Vagina (tissue), 2 donors: ENCODE measurements at regions not wholly inside any gene's neighbourhood (a gene's known extent, or its start where the extent isn't known, plus 50 kb on each side); places are given as distances from the start of the nearest gene placed in this dataset.

Source experiments
- DNase-seq, 2 donors: peaks; one replicate each; pipeline ENCODE4 v3.0.0-alpha.2; 2017; ENCODE audit errors: extremely low spot score in 2 of 2
- H3K27ac ChIP-seq: fragments of 200-600 bp; sonication (generic); one replicate; pipeline ENCODE4 v1.5.1; 2019
- H3K27me3 ChIP-seq: fragments of 200-600 bp; sonication (generic); one replicate; pipeline ENCODE4 v1.5.1; 2019
- H3K36me3 ChIP-seq, 2 donors: fragments of 200-600 bp; sonication (generic); one replicate each; pipeline ENCODE4 v1.5.1; 2017 to 2019
- H3K4me1 ChIP-seq: fragments of 200-600 bp; sonication (generic); one replicate; pipeline ENCODE4 v1.5.1; 2019
- H3K4me3 ChIP-seq, 2 donors: fragments of 200-600 bp; sonication (generic); 1 replicate in 1 of 2; 2 replicates in 1 of 2; pipeline ENCODE4 v1.5.1; 2016 to 2019
- H3K9me3 ChIP-seq: fragments of 200-600 bp; sonication (generic); one replicate; pipeline ENCODE4 v1.5.1; 2019
- POLR2A ChIP-seq, 2 donors: fragments of 450-650 bp; IDR thresholded peaks; one replicate each; pipeline ENCODE4 v1.6.1; 2017; ENCODE audit warnings: antibody characterized with exemption in 2 of 2, mild to moderate bottlenecking in 2 of 2, moderate library complexity in 2 of 2
- POLR2AphosphoS5 ChIP-seq, 2 donors: sonication (generic); formaldehyde crosslinking; IDR thresholded peaks; one replicate each; pipeline ENCODE4 v1.9.0; 2017; ENCODE audit warnings: antibody characterized with exemption in 2 of 2, mild to moderate bottlenecking in 2 of 2, low read depth in 1 of 2; ENCODE audit not compliant: insufficient read depth in 1 of 2
- intact Hi-C: fragments of 100-400 bp; cut with DNase I; formaldehyde crosslinking; loops from one replicate; pipeline ENCODE4 v1.15.1; 2023
- TF ChIP-seq, protein P1 (sequence below), 3 experiments: fragments of 450-650 bp in 2 of 3; fragments of 200-600 bp in 1 of 3; sonication (generic) in 1 of 3; IDR thresholded peaks; one replicate each; pipeline ENCODE4 v1.5.1; 2017 to 2019; ENCODE audit warnings: antibody characterized with exemption in 3 of 3, mild to moderate bottlenecking in 2 of 3, moderate library complexity in 2 of 3

DNA sequence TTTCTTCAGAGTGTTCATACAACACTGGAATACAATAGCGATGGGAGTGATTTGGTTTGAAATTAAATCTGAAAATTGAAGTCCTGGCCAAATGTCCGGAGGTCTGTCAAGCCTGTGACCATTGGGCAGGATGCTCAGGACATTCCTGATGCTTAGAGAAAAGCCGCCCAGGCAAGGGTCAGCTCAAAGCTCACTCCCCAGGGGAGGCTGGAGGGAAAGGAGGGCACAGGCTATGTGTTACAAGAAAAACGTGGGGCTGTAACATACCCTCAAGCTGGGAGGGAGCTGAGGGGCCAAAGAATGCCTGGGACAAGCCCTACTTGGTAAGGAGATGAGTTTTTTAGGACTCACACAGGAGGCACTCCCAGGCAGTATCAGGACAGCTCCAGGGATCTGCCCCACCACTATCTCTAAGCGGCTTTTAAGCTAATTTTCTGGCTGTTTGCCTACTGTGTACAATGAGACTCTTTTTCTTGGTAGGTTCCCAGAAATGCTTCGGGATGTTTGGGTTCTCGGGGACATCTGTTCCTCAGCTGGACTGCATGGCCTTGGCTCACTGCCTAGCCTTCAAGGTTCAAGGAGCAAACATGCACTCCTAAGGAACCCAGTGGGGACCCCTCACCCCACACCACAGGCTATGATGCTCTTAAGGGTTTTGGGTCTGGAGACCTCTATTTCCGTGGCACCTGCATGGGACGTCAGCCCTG, 500.1 kb downstream of the BRD1 start:
- intact Hi-C loops: no loop called here
- Histone ChIP-seq H3K9me3 (no peaks in the 10 kb centered on the region), H3K27me3 (no peaks in the 10 kb centered on the region), H3K4me1 (no peaks in the 10 kb centered on the region), H3K36me3 (no peaks in the 10 kb centered on the region), H3K27ac (no peak overlapping the region), H3K4me3 (no peak overlapping the region)
- TF ChIP-seq, protein P1, sequence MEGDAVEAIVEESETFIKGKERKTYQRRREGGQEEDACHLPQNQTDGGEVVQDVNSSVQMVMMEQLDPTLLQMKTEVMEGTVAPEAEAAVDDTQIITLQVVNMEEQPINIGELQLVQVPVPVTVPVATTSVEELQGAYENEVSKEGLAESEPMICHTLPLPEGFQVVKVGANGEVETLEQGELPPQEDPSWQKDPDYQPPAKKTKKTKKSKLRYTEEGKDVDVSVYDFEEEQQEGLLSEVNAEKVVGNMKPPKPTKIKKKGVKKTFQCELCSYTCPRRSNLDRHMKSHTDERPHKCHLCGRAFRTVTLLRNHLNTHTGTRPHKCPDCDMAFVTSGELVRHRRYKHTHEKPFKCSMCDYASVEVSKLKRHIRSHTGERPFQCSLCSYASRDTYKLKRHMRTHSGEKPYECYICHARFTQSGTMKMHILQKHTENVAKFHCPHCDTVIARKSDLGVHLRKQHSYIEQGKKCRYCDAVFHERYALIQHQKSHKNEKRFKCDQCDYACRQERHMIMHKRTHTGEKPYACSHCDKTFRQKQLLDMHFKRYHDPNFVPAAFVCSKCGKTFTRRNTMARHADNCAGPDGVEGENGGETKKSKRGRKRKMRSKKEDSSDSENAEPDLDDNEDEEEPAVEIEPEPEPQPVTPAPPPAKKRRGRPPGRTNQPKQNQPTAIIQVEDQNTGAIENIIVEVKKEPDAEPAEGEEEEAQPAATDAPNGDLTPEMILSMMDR (IDR thresholded peaks at IDR 0.05): no peak
- TF ChIP-seq POLR2A (IDR thresholded peaks at IDR 0.05) (no peak), POLR2AphosphoS5 (IDR thresholded peaks at IDR 0.05; ENCODE audit: insufficient read depth in 1 of 2, low read depth in 1 of 2) (no peak)
- peak in 1 of 2 donors; percentile 64 for DNase-seq

DNA sequence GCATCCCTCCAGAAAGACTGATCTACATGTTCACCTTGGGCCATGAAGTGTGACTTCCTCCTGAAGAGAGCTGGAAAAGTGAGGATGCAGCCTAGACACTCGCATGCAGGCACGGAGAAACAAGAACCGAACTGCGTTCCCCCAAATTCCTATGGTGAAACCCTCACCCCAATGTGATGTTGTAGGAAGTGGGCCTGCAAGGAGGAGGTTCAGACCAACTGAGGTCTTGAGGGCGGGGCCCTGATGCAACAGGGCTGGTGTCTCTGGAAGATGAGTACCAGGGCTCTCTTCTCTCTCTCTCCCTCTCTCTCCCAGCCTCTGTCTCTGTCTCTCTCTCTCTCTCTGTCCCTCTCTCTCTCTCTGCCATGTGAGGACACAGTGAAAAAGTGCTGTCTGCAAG, 501.1 kb downstream of the BRD1 start:
- Histone ChIP-seq H3K9me3 (no peaks in the 10 kb centered on the region), H3K4me3 (no peak overlapping the region), H3K36me3 (no peaks in the 10 kb centered on the region), H3K27me3 (no peaks in the 10 kb centered on the region), H3K27ac (no peak overlapping the region), H3K4me1 (no peaks in the 10 kb centered on the region)
- TF ChIP-seq POLR2AphosphoS5 (IDR thresholded peaks at IDR 0.05; ENCODE audit: insufficient read depth in 1 of 2, low read depth in 1 of 2) (no peak), POLR2A (IDR thresholded peaks at IDR 0.05) (no peak)
- TF ChIP-seq, protein P1 (IDR thresholded peaks at IDR 0.05): no peak
- peak in 1 of 2 donors; percentile 64 for DNase-seq
- intact Hi-C loops: no loop called here

DNA sequence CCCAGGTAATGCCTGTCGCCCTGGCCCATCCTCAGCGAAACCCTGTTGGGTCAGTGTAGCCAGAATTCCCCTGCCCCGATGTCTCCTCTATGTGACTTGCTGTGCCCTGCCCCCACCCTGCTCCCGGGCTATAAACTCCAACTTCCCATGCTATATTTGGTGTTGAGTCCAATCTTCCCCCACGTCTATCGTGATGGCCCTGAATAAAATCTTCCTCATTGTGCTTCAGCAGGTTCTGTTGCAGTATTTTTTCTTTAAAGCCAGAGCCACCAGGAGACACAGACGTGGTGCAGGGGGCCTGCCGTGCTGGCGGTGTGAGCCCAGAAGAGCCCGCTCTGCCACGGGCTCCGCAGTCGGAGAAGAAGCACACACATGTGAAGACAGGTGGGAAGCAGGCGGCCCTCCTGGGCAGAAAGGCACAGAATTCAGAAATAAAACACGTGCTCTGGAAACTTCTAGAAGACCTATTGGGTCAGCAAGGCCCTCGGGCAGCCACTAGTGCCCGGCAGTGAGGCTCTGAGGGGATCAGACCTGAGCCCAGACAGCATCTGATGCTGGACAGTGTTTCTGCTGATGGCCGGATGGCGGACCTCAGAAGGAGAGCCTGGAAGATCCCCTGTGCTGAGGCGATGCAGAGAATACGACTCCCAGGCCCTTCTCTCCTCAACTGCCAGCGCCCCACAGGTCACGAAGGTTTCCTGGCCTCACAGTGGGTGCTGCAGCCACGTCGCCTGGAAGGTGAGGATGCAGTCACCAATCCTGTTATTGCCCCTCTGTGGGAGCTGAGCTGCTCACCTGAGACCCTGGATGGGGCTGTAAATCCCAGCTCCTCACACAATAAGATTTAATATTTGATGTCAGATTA, 501.9 kb downstream of the BRD1 start:
- Histone ChIP-seq H3K27me3 (no peaks in the 10 kb centered on the region), H3K36me3 (no peaks in the 10 kb centered on the region)
- intact Hi-C loops: no loop called here

DNA sequence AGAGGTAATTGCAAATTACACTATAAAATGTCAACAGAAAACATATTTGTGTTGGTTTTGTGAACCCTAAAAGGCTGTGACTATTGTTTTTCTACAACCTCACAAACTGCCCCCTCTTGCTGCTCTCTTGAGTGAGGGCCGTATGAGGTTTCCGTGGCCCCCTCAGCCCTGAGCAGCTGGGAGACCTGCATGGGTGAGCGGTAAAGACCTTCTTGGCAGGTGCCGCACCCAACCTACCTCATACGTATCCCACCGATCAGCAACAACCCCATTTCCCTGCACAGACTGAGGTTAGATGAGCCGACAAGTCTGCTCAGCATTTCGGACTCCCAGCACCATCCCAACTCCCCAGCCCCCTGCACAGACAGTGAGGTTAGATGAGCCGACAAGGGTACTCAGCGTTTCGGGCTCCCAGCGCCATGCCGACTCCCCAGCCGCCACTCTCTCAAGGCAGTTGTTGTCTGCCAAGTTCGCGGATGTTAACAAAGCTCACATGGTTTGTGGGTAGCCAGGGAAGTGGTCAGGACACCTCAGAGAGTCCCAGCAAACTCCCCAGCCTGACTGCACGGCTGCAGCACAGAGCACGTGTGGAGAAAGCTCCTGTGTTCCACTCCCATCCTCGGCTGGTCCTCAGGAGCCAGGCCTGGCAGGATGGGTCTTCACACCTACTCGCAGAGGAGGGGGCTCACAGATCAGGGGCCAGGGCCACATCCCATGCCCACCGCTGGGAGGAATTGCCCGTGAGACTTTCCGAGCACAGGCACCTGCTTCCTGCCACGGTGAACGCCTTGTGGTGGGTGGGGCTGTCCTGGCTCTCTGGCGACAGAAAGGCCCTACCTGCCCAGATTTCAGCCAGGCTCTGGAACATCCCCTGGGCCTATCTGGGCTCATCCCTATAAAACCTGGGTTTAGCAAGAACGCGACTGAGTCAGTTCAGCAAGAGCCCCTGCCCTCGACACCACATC, 502.9 kb downstream of the BRD1 start:
- Histone ChIP-seq H3K9me3 (no peaks in the 10 kb centered on the region), H3K4me3 (no peak overlapping the region), H3K36me3 (no peaks in the 10 kb centered on the region), H3K27me3 (no peaks in the 10 kb centered on the region), H3K27ac (no peak overlapping the region), H3K4me1 (no peaks in the 10 kb centered on the region)
- peak; percentile 71 to 89 for DNase-seq
- intact Hi-C loops: no loop called here
- TF ChIP-seq POLR2A (IDR thresholded peaks at IDR 0.05) (no peak), POLR2AphosphoS5 (IDR thresholded peaks at IDR 0.05; ENCODE audit: insufficient read depth in 1 of 2, low read depth in 1 of 2) (no peak)
- TF ChIP-seq, protein P1 (IDR thresholded peaks at IDR 0.05): no peak

More for the DNA sequence above, 501.9 kb downstream of the BRD1 start:
- H3K9me3 ChIP-seq: no peaks in the 10 kb centered on the region
- peak; percentile 64 to 65 for DNase-seq
- no peak for TF ChIP-seq POLR2A (IDR thresholded peaks at IDR 0.05)
- no peak for TF ChIP-seq POLR2AphosphoS5 (IDR thresholded peaks at IDR 0.05; ENCODE audit: insufficient read depth in 1 of 2, low read depth in 1 of 2)
- TF ChIP-seq, protein P1 (IDR thresholded peaks at IDR 0.05): no peak
- no peak overlapping the region for H3K4me3 ChIP-seq
- no peak overlapping the region for H3K27ac ChIP-seq
- no peaks in the 10 kb centered on the region for H3K4me1 ChIP-seq
